A673 (cell line): ENCODE measurements at regions not wholly inside any gene's neighbourhood (a gene's known extent, or its start where the extent isn't known, plus 50 kb on each side); places are given as distances from the start of the nearest gene placed in this dataset.
"Not testable (repeated sequence)": the region's sequence is repeated elsewhere in the genome, so short reads cannot be mapped to it uniquely, and the experiment has no call there.

ENCODE experiments used
- BruUV-seq: library from RNA; stranded (reverse); fragments of 400-500 nt; replicated peaks from 2 replicates; lab custom pipeline; 2021; lab: Mats Ljungman, UMichigan
- CTCF ChIA-PET: fragments of 300-600 bp; sonication (Branson Sonifier 250); formaldehyde crosslinking; loops from one replicate; lab custom pipeline; 2022; ENCODE audit warnings: antibody characterized with exemption; lab: Charles Lee
- POLR2A ChIA-PET: fragments of 300-600 bp; sonication (Branson Sonifier 250); formaldehyde crosslinking; loops from one replicate; lab custom pipeline; 2022; ENCODE audit warnings: antibody characterized with exemption; ENCODE audit not compliant: low non-redundant PET; lab: Charles Lee
- DNase-seq: peaks from one replicate; pipeline ENCODE4 v3.0.0-alpha.2; 2015; ENCODE audit warnings: low spot score
- H3K27ac ChIP-seq: fragments of 200-600 bp; sonication (generic); 2 replicates; pipeline ENCODE4 v1.5.1; 2016; ENCODE audit warnings: mixed run types, low read depth, mild to moderate bottlenecking, mixed read lengths, antibody characterized with exemption, low read length; ENCODE audit not compliant: poor library complexity, severe bottlenecking
- H3K27me3 ChIP-seq: fragments of 200-600 bp; sonication (generic); replicated peaks from 2 replicates; pipeline ENCODE4 v1.6.1; 2017; ENCODE audit warnings: mixed run types, low read depth, mild to moderate bottlenecking, mixed read lengths, antibody characterized with exemption, low read length; ENCODE audit not compliant: insufficient read depth, poor library complexity
- H3K36me3 ChIP-seq: fragments of 200-600 bp; sonication (generic); 2 replicates; pipeline ENCODE4 v1.6.1; 2016; ENCODE audit warnings: mixed run types, mild to moderate bottlenecking, mixed read lengths, antibody characterized with exemption, low read length; ENCODE audit not compliant: insufficient read depth, poor library complexity, severe bottlenecking
- H3K4me1 ChIP-seq: fragments of 200-600 bp; sonication (generic); 2 replicates; pipeline ENCODE4 v1.6.1; 2017; ENCODE audit warnings: mixed run types, mild to moderate bottlenecking, mixed read lengths, antibody characterized with exemption, low read length; ENCODE audit not compliant: insufficient read depth, poor library complexity, severe bottlenecking
- H3K4me3 ChIP-seq: fragments of 200-600 bp; sonication (generic); 2 replicates; pipeline ENCODE4 v1.5.1; 2016; ENCODE audit warnings: low read depth, mixed run types, mild to moderate bottlenecking, mixed read lengths, low read length; ENCODE audit not compliant: poor library complexity, severe bottlenecking
- H3K9me3 ChIP-seq: fragments of 200-600 bp; sonication (generic); 2 replicates; pipeline ENCODE4 v1.6.1; 2016; ENCODE audit warnings: mixed run types, low read depth, mild to moderate bottlenecking, mixed read lengths, antibody characterized with exemption, low read length; ENCODE audit not compliant: poor library complexity, severe bottlenecking
- intact Hi-C: fragments of 100-400 bp; cut with micrococcal nuclease; formaldehyde crosslinking; loops from one replicate; pipeline ENCODE4 v1.10.0; 2022; ENCODE audit not compliant: unreplicated experiment

DNA sequence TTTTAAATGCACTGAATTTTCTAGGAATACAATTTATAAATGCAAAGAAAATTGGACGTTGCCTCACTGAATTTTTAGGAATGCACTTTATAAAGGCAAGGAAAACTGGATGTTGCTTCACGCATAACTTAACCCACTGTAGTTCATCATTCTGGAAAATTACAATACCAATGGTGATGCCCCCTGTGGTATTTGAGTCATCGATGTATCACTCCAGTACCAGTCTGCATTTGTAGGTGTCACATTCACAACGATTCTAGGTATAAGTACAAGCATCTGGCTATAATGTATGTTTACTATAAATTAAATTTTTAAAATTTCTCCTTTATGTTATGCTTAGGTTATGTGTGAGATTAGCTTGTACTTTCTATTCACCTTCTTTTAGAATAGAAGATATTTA is 320.5 kb downstream of the GOLGA6L6 start:
- H3K36me3 ChIP-seq, CTCF ChIA-PET, DNase-seq, H3K27me3 ChIP-seq, H3K4me1 ChIP-seq, intact Hi-C loops, H3K27ac ChIP-seq, H3K4me3 ChIP-seq, BruUV-seq, POLR2A ChIA-PET: not testable (repeated sequence)
- H3K9me3 ChIP-seq, result peaks cover 33% of the 10 kb centered on the region

- POLR2A ChIA-PET, DNase-seq, H3K4me1 ChIP-seq, intact Hi-C loops, H3K36me3 ChIP-seq, H3K27ac ChIP-seq, BruUV-seq, H3K27me3 ChIP-seq, CTCF ChIA-PET, H3K4me3 ChIP-seq: not testable (repeated sequence)
- peaks cover 39% of the 10 kb centered on the region for H3K9me3 ChIP-seq
These were observed 322.4 kb downstream of the GOLGA6L6 start for GRCh38 chr15:20219171-20219570.

GRCh38 chr15:20215700-20216099 is 325.9 kb downstream of the GOLGA6L6 start:
- H3K9me3 ChIP-seq, result peaks cover 47% of the 10 kb centered on the region
- H3K27ac ChIP-seq, H3K4me3 ChIP-seq, H3K27me3 ChIP-seq, intact Hi-C loops, H3K36me3 ChIP-seq, H3K4me1 ChIP-seq, CTCF ChIA-PET, POLR2A ChIA-PET, BruUV-seq, DNase-seq: not testable (repeated sequence)

DNA sequence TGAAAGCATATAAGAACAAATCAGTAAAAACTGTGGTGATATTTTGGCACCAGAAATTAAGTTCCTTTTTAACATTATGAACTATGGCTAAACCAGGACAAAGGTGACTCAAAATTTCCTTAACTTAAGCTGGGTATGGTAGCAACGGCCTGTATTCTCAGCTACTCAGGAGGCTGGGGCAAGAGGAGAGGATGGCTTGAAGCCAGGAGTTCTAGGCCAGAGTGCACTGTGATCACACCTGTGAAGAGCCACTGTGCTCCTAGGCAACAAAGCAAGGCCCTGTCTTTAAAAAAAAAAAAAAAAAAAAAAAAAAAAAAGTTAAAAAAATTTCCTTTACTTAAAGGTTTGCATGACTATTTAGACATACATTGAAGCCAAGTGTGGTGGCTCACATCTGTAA is 327.5 kb downstream of the GOLGA6L6 start:
- CTCF ChIA-PET, H3K4me3 ChIP-seq, POLR2A ChIA-PET, H3K27ac ChIP-seq, H3K27me3 ChIP-seq, H3K36me3 ChIP-seq, H3K4me1 ChIP-seq, intact Hi-C loops, BruUV-seq, DNase-seq: not testable (repeated sequence)
- H3K9me3 ChIP-seq, result peaks cover 52% of the 10 kb centered on the region

GRCh38 chr15:20211508-20211907 is 330.1 kb downstream of the GOLGA6L6 start:
- H3K27me3 ChIP-seq, POLR2A ChIA-PET, H3K27ac ChIP-seq, H3K4me1 ChIP-seq, H3K36me3 ChIP-seq, DNase-seq, BruUV-seq, CTCF ChIA-PET, H3K4me3 ChIP-seq, intact Hi-C loops: not testable (repeated sequence)
- peaks cover 43% of the 10 kb centered on the region for H3K9me3 ChIP-seq

DNA sequence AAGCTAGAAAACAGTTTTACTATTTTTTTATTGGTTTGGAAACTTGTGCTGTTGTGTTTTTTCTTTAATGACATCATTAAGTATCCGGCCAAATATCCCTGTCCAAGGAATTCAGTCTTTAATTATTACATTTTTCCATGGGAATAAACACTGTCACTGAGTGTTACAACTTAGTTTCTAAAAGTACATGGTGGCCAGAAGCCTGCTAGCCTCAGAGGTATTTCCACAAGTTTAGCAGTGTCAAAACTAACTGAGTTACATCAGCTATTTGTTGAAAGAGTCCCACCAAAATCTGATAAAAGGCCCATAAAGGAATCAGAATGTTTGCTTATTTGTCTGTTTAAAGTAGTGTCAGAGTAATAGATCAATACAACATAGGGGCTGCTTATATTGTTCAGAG is 331.6 kb downstream of the GOLGA6L6 start:
- H3K36me3 ChIP-seq, POLR2A ChIA-PET, H3K4me1 ChIP-seq, H3K27ac ChIP-seq, H3K4me3 ChIP-seq, BruUV-seq, CTCF ChIA-PET, intact Hi-C loops, DNase-seq, H3K27me3 ChIP-seq: not testable (repeated sequence)
- H3K9me3 ChIP-seq, result peaks cover 39% of the 10 kb centered on the region

GRCh38 chr15:20207607-20208006 is 334.0 kb downstream of the GOLGA6L6 start:
- BruUV-seq, CTCF ChIA-PET: not testable (repeated sequence)

DNA sequence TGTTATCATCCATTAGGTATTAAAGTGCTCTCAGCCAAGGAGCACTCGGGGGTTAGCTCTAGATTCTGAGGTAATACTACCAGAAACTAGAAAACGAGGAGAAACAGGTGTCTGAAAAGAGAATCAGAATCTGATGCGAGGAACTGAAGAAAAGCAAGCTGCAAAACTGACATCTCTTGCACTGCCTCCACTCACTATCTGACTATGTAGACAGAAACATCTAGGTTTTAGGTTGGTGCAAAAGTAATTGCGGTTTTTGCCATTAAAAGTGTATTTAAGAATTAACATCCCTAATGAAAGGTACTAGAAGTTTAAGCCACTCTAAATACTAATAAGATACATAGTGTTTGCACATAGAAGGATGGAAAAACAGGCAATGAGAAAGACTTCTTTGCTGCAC is 334.4 kb downstream of the GOLGA6L6 start:
- H3K9me3 ChIP-seq, result peaks cover 32% of the 10 kb centered on the region
- H3K27me3 ChIP-seq, DNase-seq, intact Hi-C loops, H3K36me3 ChIP-seq, H3K4me3 ChIP-seq, POLR2A ChIA-PET, BruUV-seq, H3K4me1 ChIP-seq, CTCF ChIA-PET, H3K27ac ChIP-seq: not testable (repeated sequence)

More at GRCh38 chr15:20207607-20208006, 334.0 kb downstream of the GOLGA6L6 start:
- H3K27me3 ChIP-seq, H3K4me1 ChIP-seq, H3K36me3 ChIP-seq, H3K27ac ChIP-seq, intact Hi-C loops, POLR2A ChIA-PET, DNase-seq, H3K4me3 ChIP-seq: not testable (repeated sequence)
- peaks cover 32% of the 10 kb centered on the region for H3K9me3 ChIP-seq
